Upper lobe of left lung (tissue), 4 donors: ENCODE measurements at regions not wholly inside any gene's neighbourhood (a gene's known extent, or its start where the extent isn't known, plus 50 kb on each side); places are given as distances from the start of the nearest gene placed in this dataset.
"Not testable (repeated sequence)": the region's sequence is repeated elsewhere in the genome, so short reads cannot be mapped to it uniquely, and the experiment has no call there.

Experiments
- POLR2A ChIP-seq, 4 donors: fragments of 450-650 bp; IDR thresholded peaks; one replicate each; pipeline ENCODE4 v1.5.1; 2016 to 2017; ENCODE audit warnings: antibody characterized with exemption in 4 of 4, mild to moderate bottlenecking in 2 of 4
- POLR2AphosphoS5 ChIP-seq, 2 donors: sonication (generic); formaldehyde crosslinking; IDR thresholded peaks; one replicate each; pipeline ENCODE4 v1.5.1; 2017; ENCODE audit warnings: antibody characterized with exemption in 2 of 2
- TF ChIP-seq, protein P1 (sequence below), 6 experiments: fragments of 450-650 bp in 4 of 6; fragments of 200-600 bp in 2 of 6; sonication (generic) in 2 of 6; IDR thresholded peaks; one replicate each; pipeline ENCODE4 v1.5.1; 2016 to 2019; ENCODE audit warnings: antibody characterized with exemption in 6 of 6

DNA sequence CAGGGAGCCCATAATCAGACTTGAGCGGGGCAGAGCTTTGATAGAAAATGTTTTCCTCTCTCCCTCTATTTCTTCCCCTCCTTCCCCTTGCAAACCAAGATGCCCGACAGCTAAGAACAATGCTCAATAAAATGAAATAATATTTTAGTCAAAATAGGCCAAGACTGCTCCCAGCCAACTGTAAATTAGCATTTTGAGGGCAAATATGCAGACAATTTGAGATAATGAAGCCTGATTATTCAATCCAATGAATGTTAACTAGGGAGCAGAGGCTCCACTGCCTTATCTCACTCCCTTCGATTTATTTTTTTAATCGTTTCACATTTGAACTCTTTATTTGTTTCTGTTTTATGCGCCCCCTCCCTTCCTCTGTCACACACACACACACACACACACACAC, 67.8 kb upstream of the PLGLB1 start:
- TF ChIP-seq, protein P1, sequence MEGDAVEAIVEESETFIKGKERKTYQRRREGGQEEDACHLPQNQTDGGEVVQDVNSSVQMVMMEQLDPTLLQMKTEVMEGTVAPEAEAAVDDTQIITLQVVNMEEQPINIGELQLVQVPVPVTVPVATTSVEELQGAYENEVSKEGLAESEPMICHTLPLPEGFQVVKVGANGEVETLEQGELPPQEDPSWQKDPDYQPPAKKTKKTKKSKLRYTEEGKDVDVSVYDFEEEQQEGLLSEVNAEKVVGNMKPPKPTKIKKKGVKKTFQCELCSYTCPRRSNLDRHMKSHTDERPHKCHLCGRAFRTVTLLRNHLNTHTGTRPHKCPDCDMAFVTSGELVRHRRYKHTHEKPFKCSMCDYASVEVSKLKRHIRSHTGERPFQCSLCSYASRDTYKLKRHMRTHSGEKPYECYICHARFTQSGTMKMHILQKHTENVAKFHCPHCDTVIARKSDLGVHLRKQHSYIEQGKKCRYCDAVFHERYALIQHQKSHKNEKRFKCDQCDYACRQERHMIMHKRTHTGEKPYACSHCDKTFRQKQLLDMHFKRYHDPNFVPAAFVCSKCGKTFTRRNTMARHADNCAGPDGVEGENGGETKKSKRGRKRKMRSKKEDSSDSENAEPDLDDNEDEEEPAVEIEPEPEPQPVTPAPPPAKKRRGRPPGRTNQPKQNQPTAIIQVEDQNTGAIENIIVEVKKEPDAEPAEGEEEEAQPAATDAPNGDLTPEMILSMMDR (IDR thresholded peaks at IDR 0.05), result not testable (repeated sequence)
- TF ChIP-seq POLR2A, POLR2AphosphoS5 (IDR thresholded peaks at IDR 0.05): not testable (repeated sequence)
